NAMALWA (cell line): ENCODE measurements at regions not wholly inside any gene's neighbourhood (a gene's known extent, or its start where the extent isn't known, plus 50 kb on each side); places are given as distances from the start of the nearest gene placed in this dataset.

Source experiments
- DNase-seq: peaks from one replicate; pipeline ENCODE4 v3.0.0-alpha.2; 2015; ENCODE audit warnings: low spot score

GRCh38 chrX:9087271-9088040 lies 53.5 kb upstream of the FAM9B start:
- no peak for DNase-seq

- no peak for DNase-seq
These were observed 55.0 kb upstream of the FAM9B start for GRCh38 chrX:9088896-9089295.

GRCh38 chrX:9090766-9091165 lies 56.8 kb upstream of the FAM9B start:
- no peak for DNase-seq

- no peak for DNase-seq
These were observed 57.3 kb upstream of the FAM9B start for GRCh38 chrX:9091258-9091657.

GRCh38 chrX:9102956-9103355 lies 69.0 kb upstream of the FAM9B start:
- no peak for DNase-seq

GRCh38 chrX:9108054-9108453 lies 74.1 kb upstream of the FAM9B start:
- DNase-seq, result no peak

GRCh38 chrX:9110808-9111207 lies 76.9 kb upstream of the FAM9B start:
- no peak for DNase-seq

- DNase-seq, result no peak
These were observed 80.3 kb upstream of the FAM9B start for GRCh38 chrX:9114245-9114644.

GRCh38 chrX:9117851-9118250 lies 83.9 kb upstream of the FAM9B start:
- no peak for DNase-seq

- DNase-seq, result no peak
These were observed 88.8 kb upstream of the FAM9B start for GRCh38 chrX:9122519-9123245.

- DNase-seq, result no peak
These were observed 94.1 kb upstream of the FAM9B start for GRCh38 chrX:9127986-9128385.

- DNase-seq, result no peak
These were observed 96.1 kb upstream of the FAM9B start for GRCh38 chrX:9130031-9130430.

- DNase-seq, result no peak
These were observed 97.1 kb upstream of the FAM9B start for GRCh38 chrX:9131066-9131465.

- no peak for DNase-seq
These were observed 98.2 kb upstream of the FAM9B start for GRCh38 chrX:9132036-9132638.

GRCh38 chrX:9133426-9133825 lies 99.5 kb upstream of the FAM9B start:
- no peak for DNase-seq

GRCh38 chrX:9134366-9134765 lies 100.4 kb upstream of the FAM9B start:
- no peak for DNase-seq

- DNase-seq, result no peak
These were observed 102.1 kb upstream of the FAM9B start for GRCh38 chrX:9135901-9136510.

GRCh38 chrX:9137152-9137551 lies 103.2 kb upstream of the FAM9B start:
- DNase-seq, result no peak

GRCh38 chrX:9141496-9141895 lies 107.6 kb upstream of the FAM9B start:
- DNase-seq, result no peak

- no peak for DNase-seq
These were observed 110.8 kb upstream of the FAM9B start for GRCh38 chrX:9144701-9145241.

- DNase-seq, result no peak
These were observed 112.7 kb upstream of the FAM9B start for GRCh38 chrX:9146657-9147056.

GRCh38 chrX:9147086-9147485 lies 113.2 kb upstream of the FAM9B start:
- DNase-seq, result no peak

GRCh38 chrX:9147726-9148125 lies 113.8 kb upstream of the FAM9B start:
- no peak for DNase-seq
